ENCODE measurements at regions not wholly inside any gene's neighbourhood (a gene's known extent, or its start where the extent isn't known, plus 50 kb on each side); places are given as distances from the start of the nearest gene placed in this dataset.

DNA sequence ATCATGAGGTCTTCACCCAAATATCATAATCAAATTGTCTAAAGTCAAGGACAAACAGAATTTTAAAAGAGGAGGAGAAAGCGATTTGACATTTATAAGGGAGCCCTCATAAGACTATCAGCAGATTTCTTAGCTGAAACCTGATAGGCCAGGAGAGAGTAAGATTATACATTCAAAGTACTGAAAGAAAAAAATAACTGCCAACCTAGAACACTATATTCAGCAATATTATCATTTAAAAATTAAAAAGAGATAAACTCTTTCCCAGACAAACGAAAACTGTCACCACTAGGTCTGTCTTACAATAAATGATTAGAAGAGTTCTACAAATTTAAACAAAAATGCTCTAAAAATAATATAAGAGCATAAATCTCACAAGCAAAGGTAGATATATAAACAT is 154.1 kb upstream of the TMEM106B start:
- ChIA-PET POLR2A (no interaction called here), CTCF (no interaction called here)
- no peak for TF ChIP-seq CTCF (IDR thresholded peaks at IDR 0.05; ENCODE audit: insufficient read depth, low read depth, low read length)
- H3K36me3 ChIP-seq (ENCODE audit: control insufficient read depth, insufficient read depth, low read length) = no peaks in the 10 kb centered on the region
- no peak for DNase-seq (ENCODE audit: low read depth)
- H3K27me3 ChIP-seq (ENCODE audit: control insufficient read depth, insufficient read depth, low read length) = no peaks in the 10 kb centered on the region
- H3K4me3 ChIP-seq (ENCODE audit: low read depth, low read length) = no peak overlapping the region

DNA sequence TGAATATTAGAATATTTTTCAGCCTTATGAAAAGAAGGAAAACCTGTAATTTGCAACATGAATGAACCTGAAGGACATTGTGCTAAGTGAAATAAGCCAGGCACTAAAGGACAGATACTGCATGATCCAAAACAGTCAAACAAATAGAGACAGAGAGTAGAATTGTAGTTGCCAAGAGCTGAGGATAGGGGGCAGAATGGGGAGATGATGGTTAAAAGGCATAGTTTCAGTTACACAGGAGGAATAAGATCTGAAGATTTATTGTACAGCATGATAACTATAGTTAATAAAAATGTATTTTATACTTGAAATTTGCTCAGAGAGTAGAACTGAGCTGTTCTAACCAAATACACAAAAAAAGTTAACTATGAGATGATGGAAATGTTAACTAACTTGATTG is 149.0 kb upstream of the TMEM106B start:
- ChIA-PET POLR2A (no interaction called here), CTCF (interaction anchor here (0.6 kb wide), 1 partner anchor 131 kb away, joined by 3 read pairs; no protein-coding TSS in a partner anchor)
- DNase-seq (ENCODE audit: low read depth) = no peak
- Histone ChIP-seq H3K36me3 (ENCODE audit: control insufficient read depth, insufficient read depth, low read length) (no peaks in the 10 kb centered on the region), H3K27me3 (ENCODE audit: control insufficient read depth, insufficient read depth, low read length) (no peaks in the 10 kb centered on the region), H3K4me3 (ENCODE audit: low read depth, low read length) (no peak overlapping the region)
- peak; percentile 31; the same call in 1 of the 2 replicates for TF ChIP-seq CTCF (IDR thresholded peaks at IDR 0.05; ENCODE audit: insufficient read depth, low read depth, low read length)

DNA sequence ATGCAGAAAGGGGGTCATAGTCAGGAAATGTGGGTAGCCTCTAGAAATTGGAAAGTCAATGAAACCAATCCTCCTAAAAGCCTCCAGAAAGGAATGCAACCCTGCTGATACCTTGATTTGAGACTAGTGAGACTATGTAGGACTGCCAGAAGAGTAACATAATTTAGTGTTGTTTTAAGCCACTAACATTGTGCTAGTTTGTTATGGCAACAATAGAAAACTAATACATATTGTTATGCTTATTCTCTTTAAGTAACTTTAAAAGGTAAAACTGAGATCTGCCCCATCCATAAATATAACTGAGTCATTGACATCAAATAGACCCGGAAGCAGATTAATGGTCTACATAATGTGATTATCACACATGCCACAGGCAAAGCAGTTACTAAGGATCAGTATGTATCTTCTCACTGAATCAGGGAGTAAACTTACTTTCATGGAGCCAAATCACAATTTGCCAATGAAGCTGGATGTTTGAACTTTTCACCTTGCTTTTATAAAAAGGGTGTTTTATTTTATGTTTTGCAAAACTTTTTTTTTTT is 146.4 kb upstream of the TMEM106B start:
- POLR2A ChIA-PET = no interaction called here

GRCh38 chr7:12066004-12066403 is 145.1 kb upstream of the TMEM106B start:
- CTCF ChIA-PET = interaction anchor here (1.3 to 2.0 kb wide), 3 partner anchors 11 to 257 kb away, joined by 3 to 8 read pairs (median 5); no protein-coding TSS in a partner anchor

More for the DNA sequence above, 146.4 kb upstream of the TMEM106B start:
- TF ChIP-seq CTCF (IDR thresholded peaks at IDR 0.05; ENCODE audit: insufficient read depth, low read depth, low read length) = no peak
- no peak overlapping the region for H3K4me3 ChIP-seq (ENCODE audit: low read depth, low read length)
- no peaks in the 10 kb centered on the region for H3K36me3 ChIP-seq (ENCODE audit: control insufficient read depth, insufficient read depth, low read length)
- no peak for DNase-seq (ENCODE audit: low read depth)
- H3K27me3 ChIP-seq (ENCODE audit: control insufficient read depth, insufficient read depth, low read length) = no peaks in the 10 kb centered on the region
- CTCF ChIA-PET = interaction anchor here (0.7 to 1.4 kb wide), 2 partner anchors 15 to 258 kb away, joined by 4 read pairs; no protein-coding TSS in a partner anchor

DNA sequence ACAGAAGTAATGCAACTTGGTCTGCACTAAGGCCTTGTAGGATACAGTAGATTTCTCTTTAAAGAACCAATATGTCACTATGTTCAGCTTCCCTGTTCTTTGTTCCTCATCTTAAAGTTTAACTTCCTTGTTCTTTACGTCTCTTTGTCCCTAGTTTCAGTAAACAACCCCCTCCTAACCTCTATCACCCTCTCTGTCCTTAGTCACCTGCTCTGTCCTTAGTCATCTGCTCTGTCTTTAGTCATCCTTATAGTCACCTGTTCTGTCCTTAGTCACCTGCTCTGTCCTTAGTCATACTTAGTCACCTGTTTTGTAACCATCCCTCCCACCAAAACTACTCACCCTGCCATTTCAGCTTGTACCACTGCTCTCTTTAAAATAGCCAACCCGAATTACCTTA is 144.6 kb upstream of the TMEM106B start:
- H3K36me3 ChIP-seq (ENCODE audit: control insufficient read depth, insufficient read depth, low read length) = no peaks in the 10 kb centered on the region
- CTCF ChIA-PET = interaction anchor here (1.3 to 2.0 kb wide), 3 partner anchors 12 to 256 kb away, joined by 3 to 8 read pairs (median 5); no protein-coding TSS in a partner anchor
- no peak for TF ChIP-seq CTCF (IDR thresholded peaks at IDR 0.05; ENCODE audit: insufficient read depth, low read depth, low read length)
- H3K27me3 ChIP-seq (ENCODE audit: control insufficient read depth, insufficient read depth, low read length) = no peaks in the 10 kb centered on the region
- POLR2A ChIA-PET = no interaction called here
- DNase-seq (ENCODE audit: low read depth) = no peak
- H3K4me3 ChIP-seq (ENCODE audit: low read depth, low read length) = no peak overlapping the region

More at GRCh38 chr7:12066004-12066403, 145.1 kb upstream of the TMEM106B start:
- no peaks in the 10 kb centered on the region for H3K27me3 ChIP-seq (ENCODE audit: control insufficient read depth, insufficient read depth, low read length)
- DNase-seq (ENCODE audit: low read depth) = no peak
- POLR2A ChIA-PET = no interaction called here
- H3K36me3 ChIP-seq (ENCODE audit: control insufficient read depth, insufficient read depth, low read length) = no peaks in the 10 kb centered on the region
- H3K4me3 ChIP-seq (ENCODE audit: low read depth, low read length) = no peak overlapping the region
- no peak for TF ChIP-seq CTCF (IDR thresholded peaks at IDR 0.05; ENCODE audit: insufficient read depth, low read depth, low read length)
